K562 (cell line): ENCODE measurements at regions not wholly inside any gene's neighbourhood (a gene's known extent, or its start where the extent isn't known, plus 50 kb on each side); places are given as distances from the start of the nearest gene placed in this dataset.

Source experiments
- ATAC-seq: fragments of 200-7000 bp; cut with Tn5 transposase; 3 replicates; pipeline ENCODE4 v1.9.1; 2020; ENCODE audit warnings: moderate library complexity
- BruUV-seq: library from RNA; stranded (reverse); fragments of 400-500 nt; replicated peaks from 2 replicates; lab custom pipeline; 2021; lab: Mats Ljungman, UMichigan
- CTCF ChIA-PET: fragments of 300-600 bp; formaldehyde crosslinking; extraction: SDS; loops from one replicate; lab custom pipeline; 2021; ENCODE audit warnings: low intra/inter-chr PET ratio; lab: Yijun Ruan, JAX
- POLR2A ChIA-PET: fragments of 300-600, 350-650 bp; sonication (Branson Sonifier 250); formaldehyde crosslinking; extraction: SDS; loops from one replicate; lab custom pipeline; 2021; ENCODE audit warnings: antibody characterized with exemption, inconsistent platforms; lab: Yijun Ruan, JAX
- DNase-seq, 4 experiments: peaks; one replicate each; pipeline versions ENCODE4 v3.0.0 to v3.0.0-alpha.2; 2011 to 2018; ENCODE audit warnings: low spot score in 3 of 4, mixed read lengths in 3 of 4; ENCODE audit errors: extremely low read depth in 1 of 4
- FAIRE-seq: peaks from 2 replicates; lab custom pipeline; 2011; peaks lifted over from hg19 to GRCh38; lab: Jason Lieb, UNC
- H2AFZ ChIP-seq: 2 replicates; pipeline ENCODE4 v1.6.0; 2011; ENCODE audit warnings: low read depth, low read length, control low read depth, inconsistent platforms
- H3K27ac ChIP-seq: fragments of 200-600 bp; 3 replicates; pipeline ENCODE4 v1.8.0; 2011; ENCODE audit warnings: low read depth, mild to moderate bottlenecking, control low read depth, inconsistent platforms, low read length, moderate library complexity, mixed read lengths; ENCODE audit errors: extremely low read depth
- H3K27me3 ChIP-seq, 2 experiments: fragments of 300-600 bp in 1 of 2; 2 replicates in 1 of 2; 3 replicates in 1 of 2; pipeline versions ENCODE4 v1.6.0 to v1.8.0; 2011; ENCODE audit warnings: inconsistent platforms in 2 of 2, low read length in 2 of 2, mild to moderate bottlenecking in 1 of 2, mixed read lengths in 1 of 2, moderate library complexity in 1 of 2; ENCODE audit not compliant: control insufficient read depth in 2 of 2, insufficient read depth in 2 of 2
- H3K36me3 ChIP-seq: fragments of 300-600 bp; 3 replicates; pipeline ENCODE4 v1.8.0; 2011; ENCODE audit warnings: mild to moderate bottlenecking, low read length, inconsistent platforms; ENCODE audit not compliant: control insufficient read depth, insufficient read depth
- H3K4me1 ChIP-seq, 2 experiments: fragments of 200-600 bp in 1 of 2; replicated peaks in 1 of 2; 2 replicates in 1 of 2; 3 replicates in 1 of 2; pipeline versions ENCODE4 v1.5.1 to v1.8.0; 2011; ENCODE audit warnings: inconsistent platforms in 2 of 2, low read length in 2 of 2, mild to moderate bottlenecking in 1 of 2, mixed read lengths in 1 of 2, moderate library complexity in 1 of 2; ENCODE audit not compliant: control insufficient read depth in 2 of 2, insufficient read depth in 2 of 2
- H3K4me2 ChIP-seq: 2 replicates; pipeline ENCODE4 v1.6.1; 2011; ENCODE audit warnings: low read length, control low read depth, inconsistent platforms, mixed read lengths; ENCODE audit not compliant: insufficient read depth
- H3K4me3 ChIP-seq: fragments of 200-600 bp; sonication (generic), shearing (Covaris generic); 2 replicates; pipeline ENCODE4 v1.5.1; 2016; ENCODE audit warnings: control low read depth, inconsistent platforms
- H3K79me2 ChIP-seq: fragments of 200-600 bp; 3 replicates; pipeline ENCODE4 v1.8.0; 2011; ENCODE audit warnings: low read length, inconsistent platforms; ENCODE audit not compliant: control insufficient read depth, insufficient read depth
- H3K9ac ChIP-seq, 2 experiments: 2 replicates each; pipeline versions ENCODE4 v1.6.0 to v1.6.1; 2011; ENCODE audit warnings: low read depth in 2 of 2, low read length in 2 of 2, control low read depth in 1 of 2, inconsistent platforms in 1 of 2, mild to moderate bottlenecking in 1 of 2, mixed read lengths in 1 of 2; ENCODE audit not compliant: insufficient read depth in 1 of 2
- H3K9me1 ChIP-seq: one replicate; pipeline ENCODE4 v1.6.0; 2011; ENCODE audit warnings: inconsistent platforms, mild to moderate bottlenecking, low read length, moderate library complexity; ENCODE audit not compliant: control insufficient read depth, insufficient read depth
- H3K9me3 ChIP-seq: replicated peaks from 2 replicates; pipeline ENCODE4 v1.5.1; 2011; ENCODE audit warnings: low read depth, low read length, inconsistent platforms; ENCODE audit not compliant: control insufficient read depth, insufficient read depth
- H4K20me1 ChIP-seq: replicated peaks from 2 replicates; pipeline ENCODE4 v1.6.1; 2011; ENCODE audit warnings: low read length, inconsistent platforms, mixed read lengths; ENCODE audit not compliant: control insufficient read depth, insufficient read depth
- ZBTB40 ChIP-seq, 2 experiments: fragments of 450-650 bp in 1 of 2; sonication (generic) in 1 of 2; formaldehyde crosslinking in 1 of 2; IDR thresholded peaks; 2 replicates each; pipeline versions ENCODE4 v1.7.1 to v1.9.0; 2016 to 2022; ENCODE audit warnings: inconsistent platforms in 1 of 2, mild to moderate bottlenecking in 1 of 2, missing genetic modification reagents in 1 of 2
- ZNF311 ChIP-seq: fragments of 250-450 bp; sonication (Bioruptor Pico); IDR thresholded peaks from 2 replicates; pipeline ENCODE4 v1.4.0; 2020; ENCODE audit warnings: mild to moderate bottlenecking, moderate library complexity
- WGBS: fragments of 100-300 bp; shearing (Covaris generic); methylation state at CpG from one replicate; pipeline ENCODE4 v1.1.6; 2016; ENCODE audit warnings: low coverage, mixed read lengths; ENCODE audit not compliant: insufficient coverage; ENCODE audit errors: missing lambda C conversion rate; 5-methylcytosine and 5-hydroxymethylcytosine counted together
- in situ Hi-C: fragments of 300-500 bp; cut with MboI; formaldehyde crosslinking; loops from 4 replicates; pipeline ENCODE4 v1.15.0; 2018; ENCODE audit warnings: inconsistent platforms, mixed read lengths
- intact Hi-C: fragments of 100-400 bp; cut with micrococcal nuclease; formaldehyde crosslinking; loops from 2 replicates; pipeline ENCODE4 v1.14.2; 2022
- TF ChIP-seq, protein P1 (sequence below): fragments of 450-650 bp; IDR thresholded peaks from 2 replicates; pipeline ENCODE4 v1.6.1; 2018; ENCODE audit warnings: mild to moderate bottlenecking, low read depth; ENCODE audit not compliant: partially characterized antibody

GRCh38 chr16:86854058-86854621 is 275.8 kb downstream of the FOXL1 start:
- under 1% methylated on average over 11 of the region's 11 CpGs for WGBS
- intact Hi-C loops (no loop called here), in situ Hi-C loops (no loop called here)
- TF ChIP-seq, protein P1, sequence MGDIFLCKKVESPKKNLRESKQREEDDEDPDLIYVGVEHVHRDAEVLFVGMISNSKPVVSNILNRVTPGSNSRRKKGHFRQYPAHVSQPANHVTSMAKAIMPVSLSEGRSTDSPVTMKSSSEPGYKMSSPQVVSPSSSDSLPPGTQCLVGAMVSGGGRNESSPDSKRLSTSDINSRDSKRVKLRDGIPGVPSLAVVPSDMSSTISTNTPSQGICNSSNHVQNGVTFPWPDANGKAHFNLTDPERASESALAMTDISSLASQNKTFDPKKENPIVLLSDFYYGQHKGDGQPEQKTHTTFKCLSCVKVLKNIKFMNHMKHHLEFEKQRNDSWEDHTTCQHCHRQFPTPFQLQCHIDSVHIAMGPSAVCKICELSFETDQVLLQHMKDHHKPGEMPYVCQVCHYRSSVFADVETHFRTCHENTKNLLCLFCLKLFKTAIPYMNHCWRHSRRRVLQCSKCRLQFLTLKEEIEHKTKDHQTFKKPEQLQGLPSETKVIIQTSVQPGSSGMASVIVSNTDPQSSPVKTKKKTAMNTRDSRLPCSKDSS = no peak
- TF ChIP-seq ZNF311 (no peak), ZBTB40 (IDR thresholded peaks at IDR 0.05) (no peak), ZBTB40 (CRISPR knock-in tag; IDR thresholded peaks at IDR 0.05) (no peak)
- Histone ChIP-seq H3K9ac (no peak overlapping the region), H3K4me3 (no peak overlapping the region), H4K20me1 (peaks cover 3% of the 10 kb centered on the region; the same call in 1 of the 2 replicates), H3K4me2 (no peak overlapping the region), H3K27me3 (peaks cover 3 to 34% of the 10 kb centered on the region in 2 experiments; a peak in 3 of 5 replicates), H3K4me1 (no peaks in the 10 kb centered on the region), H2AFZ (no peak overlapping the region), H3K36me3 (no peaks in the 10 kb centered on the region), H3K27ac (no peak overlapping the region), H3K79me2 (no peaks in the 10 kb centered on the region), H3K9me3 (no peaks in the 10 kb centered on the region), H3K9me1 (no peaks in the 10 kb centered on the region)
- no peak for DNase-seq
- ATAC-seq = no peak
- BruUV-seq = no TSS peak
- CTCF ChIA-PET = no interaction called here
- no peak for FAIRE-seq
- POLR2A ChIA-PET = interaction anchor here (0.6 kb wide), 1 partner anchor 34 kb away, joined by 3 read pairs; no protein-coding TSS in a partner anchor
